SK-N-SH (cell line): ENCODE measurements at regions not wholly inside any gene's neighbourhood (a gene's known extent, or its start where the extent isn't known, plus 50 kb on each side); places are given as distances from the start of the nearest gene placed in this dataset.

Experiments used
- CHD2 ChIP-seq: fragments of 150-350 bp; IDR thresholded peaks from 2 replicates; pipeline ENCODE4 v1.6.1; 2018; ENCODE audit warnings: low read length; ENCODE audit not compliant: partially characterized antibody
- CTCF ChIP-seq: fragments of 200-600 bp; sonication (generic); IDR thresholded peaks from 2 replicates; pipeline ENCODE4 v1.6.1; 2017; ENCODE audit warnings: antibody characterized with exemption, mild to moderate bottlenecking, moderate library complexity
- EZH2phosphoT487 ChIP-seq: fragments of 200-600 bp; sonication (generic); IDR thresholded peaks from 2 replicates; pipeline ENCODE4 v1.6.1; 2017; ENCODE audit warnings: low read depth, mixed run types, mild to moderate bottlenecking, antibody characterized with exemption, moderate library complexity, borderline replicate concordance
- FOSL2 ChIP-seq: IDR thresholded peaks from 2 replicates; pipeline ENCODE4 v1.4.0; 2012; ENCODE audit warnings: low read depth, mild to moderate bottlenecking, moderate library complexity, borderline replicate concordance
- IRF3 ChIP-seq: fragments of 150-350 bp; IDR thresholded peaks from 2 replicates; pipeline ENCODE4 v1.6.1; 2016; ENCODE audit warnings: mild to moderate bottlenecking, low read depth, low read length
- MXI1 ChIP-seq: IDR thresholded peaks from 2 replicates; pipeline ENCODE4 v1.6.1; 2012; ENCODE audit warnings: mild to moderate bottlenecking, low read depth, low read length, improper control_type of control experiment
- RAD21 ChIP-seq: IDR thresholded peaks from 2 replicates; pipeline ENCODE4 v1.6.1; 2012; ENCODE audit warnings: mild to moderate bottlenecking, low read length
- RCOR1 ChIP-seq: fragments of 150-350 bp; IDR thresholded peaks from 2 replicates; pipeline ENCODE4 v1.6.1; 2017; ENCODE audit warnings: antibody characterized with exemption, low read length
- SIN3A ChIP-seq: IDR thresholded peaks from 2 replicates; pipeline ENCODE4 v1.6.1; 2012; ENCODE audit warnings: low read depth, mild to moderate bottlenecking, low read length, moderate library complexity, borderline replicate concordance
- TAF1 ChIP-seq: IDR thresholded peaks from 2 replicates; pipeline ENCODE4 v1.6.1; 2012; ENCODE audit warnings: low read depth, mild to moderate bottlenecking, low read length, moderate library complexity, borderline replicate concordance
- TF ChIP-seq, protein P1 (sequence below): IDR thresholded peaks from 2 replicates; pipeline ENCODE4 v1.6.1; 2012; ENCODE audit warnings: mild to moderate bottlenecking, low read depth, low read length, moderate library complexity
- TF ChIP-seq, protein P2 (sequence below): IDR thresholded peaks from 2 replicates; pipeline ENCODE4 v1.4.0; 2012; ENCODE audit warnings: low read depth, borderline replicate concordance
- TF ChIP-seq, protein P3 (sequence below): fragments of 150-350 bp; IDR thresholded peaks from 2 replicates; pipeline ENCODE4 v1.6.1; 2017; ENCODE audit warnings: antibody characterized with exemption, low read length, low read depth, borderline replicate concordance

GRCh38 chr2:147293991-147294824 lies 550.6 kb upstream of the ACVR2A start:
- TF ChIP-seq EZH2phosphoT487 (no peak), RCOR1 (no peak), CHD2 (no peak), MXI1 (no peak), SIN3A (no peak), TAF1 (no peak), CTCF (no peak), FOSL2 (no peak), IRF3 (no peak), RAD21 (no peak)
- TF ChIP-seq, protein P1, sequence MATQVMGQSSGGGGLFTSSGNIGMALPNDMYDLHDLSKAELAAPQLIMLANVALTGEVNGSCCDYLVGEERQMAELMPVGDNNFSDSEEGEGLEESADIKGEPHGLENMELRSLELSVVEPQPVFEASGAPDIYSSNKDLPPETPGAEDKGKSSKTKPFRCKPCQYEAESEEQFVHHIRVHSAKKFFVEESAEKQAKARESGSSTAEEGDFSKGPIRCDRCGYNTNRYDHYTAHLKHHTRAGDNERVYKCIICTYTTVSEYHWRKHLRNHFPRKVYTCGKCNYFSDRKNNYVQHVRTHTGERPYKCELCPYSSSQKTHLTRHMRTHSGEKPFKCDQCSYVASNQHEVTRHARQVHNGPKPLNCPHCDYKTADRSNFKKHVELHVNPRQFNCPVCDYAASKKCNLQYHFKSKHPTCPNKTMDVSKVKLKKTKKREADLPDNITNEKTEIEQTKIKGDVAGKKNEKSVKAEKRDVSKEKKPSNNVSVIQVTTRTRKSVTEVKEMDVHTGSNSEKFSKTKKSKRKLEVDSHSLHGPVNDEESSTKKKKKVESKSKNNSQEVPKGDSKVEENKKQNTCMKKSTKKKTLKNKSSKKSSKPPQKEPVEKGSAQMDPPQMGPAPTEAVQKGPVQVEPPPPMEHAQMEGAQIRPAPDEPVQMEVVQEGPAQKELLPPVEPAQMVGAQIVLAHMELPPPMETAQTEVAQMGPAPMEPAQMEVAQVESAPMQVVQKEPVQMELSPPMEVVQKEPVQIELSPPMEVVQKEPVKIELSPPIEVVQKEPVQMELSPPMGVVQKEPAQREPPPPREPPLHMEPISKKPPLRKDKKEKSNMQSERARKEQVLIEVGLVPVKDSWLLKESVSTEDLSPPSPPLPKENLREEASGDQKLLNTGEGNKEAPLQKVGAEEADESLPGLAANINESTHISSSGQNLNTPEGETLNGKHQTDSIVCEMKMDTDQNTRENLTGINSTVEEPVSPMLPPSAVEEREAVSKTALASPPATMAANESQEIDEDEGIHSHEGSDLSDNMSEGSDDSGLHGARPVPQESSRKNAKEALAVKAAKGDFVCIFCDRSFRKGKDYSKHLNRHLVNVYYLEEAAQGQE: no peak
- TF ChIP-seq, protein P2, sequence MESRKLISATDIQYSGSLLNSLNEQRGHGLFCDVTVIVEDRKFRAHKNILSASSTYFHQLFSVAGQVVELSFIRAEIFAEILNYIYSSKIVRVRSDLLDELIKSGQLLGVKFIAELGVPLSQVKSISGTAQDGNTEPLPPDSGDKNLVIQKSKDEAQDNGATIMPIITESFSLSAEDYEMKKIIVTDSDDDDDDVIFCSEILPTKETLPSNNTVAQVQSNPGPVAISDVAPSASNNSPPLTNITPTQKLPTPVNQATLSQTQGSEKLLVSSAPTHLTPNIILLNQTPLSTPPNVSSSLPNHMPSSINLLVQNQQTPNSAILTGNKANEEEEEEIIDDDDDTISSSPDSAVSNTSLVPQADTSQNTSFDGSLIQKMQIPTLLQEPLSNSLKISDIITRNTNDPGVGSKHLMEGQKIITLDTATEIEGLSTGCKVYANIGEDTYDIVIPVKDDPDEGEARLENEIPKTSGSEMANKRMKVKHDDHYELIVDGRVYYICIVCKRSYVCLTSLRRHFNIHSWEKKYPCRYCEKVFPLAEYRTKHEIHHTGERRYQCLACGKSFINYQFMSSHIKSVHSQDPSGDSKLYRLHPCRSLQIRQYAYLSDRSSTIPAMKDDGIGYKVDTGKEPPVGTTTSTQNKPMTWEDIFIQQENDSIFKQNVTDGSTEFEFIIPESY: no peak
- TF ChIP-seq, protein P3, sequence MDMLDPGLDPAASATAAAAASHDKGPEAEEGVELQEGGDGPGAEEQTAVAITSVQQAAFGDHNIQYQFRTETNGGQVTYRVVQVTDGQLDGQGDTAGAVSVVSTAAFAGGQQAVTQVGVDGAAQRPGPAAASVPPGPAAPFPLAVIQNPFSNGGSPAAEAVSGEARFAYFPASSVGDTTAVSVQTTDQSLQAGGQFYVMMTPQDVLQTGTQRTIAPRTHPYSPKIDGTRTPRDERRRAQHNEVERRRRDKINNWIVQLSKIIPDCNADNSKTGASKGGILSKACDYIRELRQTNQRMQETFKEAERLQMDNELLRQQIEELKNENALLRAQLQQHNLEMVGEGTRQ: no peak
